Mesothelial cell of epicardium (in vitro differentiated cells): ENCODE measurements at regions not wholly inside any gene's neighbourhood (a gene's known extent, or its start where the extent isn't known, plus 50 kb on each side); places are given as distances from the start of the nearest gene placed in this dataset.

Experiments used
- DNase-seq, 2 experiments: peaks; one replicate each; pipeline ENCODE4 v3.0.0; 2021; ENCODE audit warnings: low spot score in 2 of 2; ENCODE audit not compliant: unreplicated experiment in 2 of 2
- H3K27ac Mint-ChIP-seq: 2 replicates; pipeline ENCODE4 v1.8.0; 2021; ENCODE audit warnings: mixed read lengths
- H3K27me3 Mint-ChIP-seq: 2 replicates; pipeline ENCODE4 v1.8.0; 2021; ENCODE audit warnings: low read depth, mixed read lengths
- H3K36me3 Mint-ChIP-seq: 2 replicates; pipeline ENCODE4 v1.8.0; 2021; ENCODE audit warnings: mixed read lengths
- H3K4me1 Mint-ChIP-seq: 2 replicates; pipeline ENCODE4 v1.8.0; 2021; ENCODE audit warnings: mixed read lengths
- H3K4me3 Mint-ChIP-seq: 2 replicates; pipeline ENCODE4 v1.8.0; 2021; ENCODE audit warnings: mild to moderate bottlenecking, moderate library complexity, mixed read lengths
- H3K9me3 Mint-ChIP-seq: 2 replicates; pipeline ENCODE4 v1.8.0; 2021; ENCODE audit warnings: mixed read lengths
- TF ChIP-seq, protein P1 (sequence below): fragments of 200-600 bp; sonication (generic); IDR thresholded peaks from one replicate; pipeline ENCODE4 v1.5.0; 2021; ENCODE audit warnings: antibody characterized with exemption; ENCODE audit not compliant: unreplicated experiment

DNA sequence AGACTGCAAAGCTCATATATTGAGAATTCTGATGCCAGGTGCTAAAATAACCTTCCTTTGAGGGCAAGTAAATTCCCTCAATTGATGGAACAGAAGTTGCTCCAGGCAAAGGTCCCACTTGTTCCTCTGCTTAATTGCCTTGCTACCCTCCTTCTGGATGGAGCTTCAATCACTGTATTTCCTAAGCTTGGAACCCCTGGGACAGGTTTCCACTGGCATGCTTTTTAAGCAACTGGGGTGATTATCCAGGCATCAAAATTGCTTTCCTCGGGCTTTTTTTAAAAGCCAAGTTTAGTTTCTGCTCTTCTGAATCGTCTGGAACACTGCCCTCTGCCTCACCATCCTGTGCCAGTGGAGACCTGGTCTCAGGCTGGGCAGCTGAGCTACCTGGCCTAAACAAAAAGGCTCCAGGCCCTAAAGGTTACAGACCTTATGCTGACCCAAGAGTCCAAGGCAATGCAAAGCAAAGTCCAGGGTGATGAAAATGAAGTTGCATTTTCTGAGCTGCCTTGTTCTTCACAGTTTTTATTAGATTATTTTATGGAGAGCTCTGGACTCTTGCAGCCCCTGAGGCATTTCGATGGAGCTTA lies 167.9 kb upstream of the CD180 start:
- peaks cover 4% of the 10 kb centered on the region for H3K9me3 Mint-ChIP-seq
- H3K27me3 Mint-ChIP-seq, result no peaks in the 10 kb centered on the region
- H3K36me3 Mint-ChIP-seq, result no peaks in the 10 kb centered on the region
- no peak for DNase-seq
- no peak overlapping the region for H3K27ac Mint-ChIP-seq
- no peak overlapping the region for H3K4me3 Mint-ChIP-seq
- TF ChIP-seq, protein P1, sequence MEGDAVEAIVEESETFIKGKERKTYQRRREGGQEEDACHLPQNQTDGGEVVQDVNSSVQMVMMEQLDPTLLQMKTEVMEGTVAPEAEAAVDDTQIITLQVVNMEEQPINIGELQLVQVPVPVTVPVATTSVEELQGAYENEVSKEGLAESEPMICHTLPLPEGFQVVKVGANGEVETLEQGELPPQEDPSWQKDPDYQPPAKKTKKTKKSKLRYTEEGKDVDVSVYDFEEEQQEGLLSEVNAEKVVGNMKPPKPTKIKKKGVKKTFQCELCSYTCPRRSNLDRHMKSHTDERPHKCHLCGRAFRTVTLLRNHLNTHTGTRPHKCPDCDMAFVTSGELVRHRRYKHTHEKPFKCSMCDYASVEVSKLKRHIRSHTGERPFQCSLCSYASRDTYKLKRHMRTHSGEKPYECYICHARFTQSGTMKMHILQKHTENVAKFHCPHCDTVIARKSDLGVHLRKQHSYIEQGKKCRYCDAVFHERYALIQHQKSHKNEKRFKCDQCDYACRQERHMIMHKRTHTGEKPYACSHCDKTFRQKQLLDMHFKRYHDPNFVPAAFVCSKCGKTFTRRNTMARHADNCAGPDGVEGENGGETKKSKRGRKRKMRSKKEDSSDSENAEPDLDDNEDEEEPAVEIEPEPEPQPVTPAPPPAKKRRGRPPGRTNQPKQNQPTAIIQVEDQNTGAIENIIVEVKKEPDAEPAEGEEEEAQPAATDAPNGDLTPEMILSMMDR, result no peak
- H3K4me1 Mint-ChIP-seq, result peaks cover 14% of the 10 kb centered on the region

DNA sequence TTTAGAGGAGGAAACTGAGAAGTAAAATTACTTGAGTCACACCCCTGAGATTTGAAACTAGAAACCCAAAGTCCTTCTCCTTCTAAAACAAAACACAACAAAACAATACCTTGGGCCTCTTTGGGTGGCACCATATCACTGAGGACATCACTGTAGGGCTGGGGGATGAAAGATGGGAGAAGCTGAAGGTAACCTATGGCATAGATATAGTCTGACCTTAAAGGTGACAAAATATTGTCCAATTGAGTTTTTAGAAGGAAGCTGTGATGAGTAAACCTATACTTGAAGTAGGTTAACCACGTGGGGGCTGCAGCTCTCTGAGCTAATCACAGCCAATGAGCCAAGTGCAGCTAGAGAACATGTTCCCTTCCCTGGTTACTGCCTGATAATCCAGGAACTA lies 167.4 kb upstream of the CD180 start:
- TF ChIP-seq, protein P1, result no peak
- no peak for DNase-seq

DNA sequence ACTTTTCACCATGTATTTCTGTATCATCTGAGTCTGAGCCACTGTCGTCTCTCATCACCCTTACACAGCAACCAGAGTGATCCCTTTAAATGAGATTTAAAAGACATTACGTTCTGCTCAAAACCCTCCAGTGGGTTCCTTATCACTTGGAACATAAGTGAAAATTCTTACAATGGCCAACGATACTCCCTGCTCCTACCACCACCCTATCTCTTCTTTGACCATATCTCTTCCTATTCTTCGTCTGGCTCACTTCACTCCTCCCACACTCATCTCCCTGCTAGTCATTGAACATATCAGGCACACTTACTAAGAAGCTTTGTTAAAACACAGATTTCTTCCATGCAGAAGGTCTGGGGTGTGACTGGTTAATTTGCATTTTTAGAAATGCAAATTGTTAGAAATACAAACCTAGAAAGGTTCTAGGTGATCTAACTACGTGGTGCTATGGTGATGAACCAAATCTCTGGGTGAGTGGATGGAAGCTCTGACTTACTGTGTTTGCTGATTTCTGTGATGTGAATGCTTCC lies 166.6 kb upstream of the CD180 start:
- H3K27me3 Mint-ChIP-seq, result no peaks in the 10 kb centered on the region
- H3K36me3 Mint-ChIP-seq, result no peaks in the 10 kb centered on the region
- no peak overlapping the region for H3K4me3 Mint-ChIP-seq
- DNase-seq, result no peak
- H3K27ac Mint-ChIP-seq, result no peak overlapping the region
- H3K4me1 Mint-ChIP-seq, result peaks cover 14% of the 10 kb centered on the region
- H3K9me3 Mint-ChIP-seq, result peaks cover 4% of the 10 kb centered on the region
- TF ChIP-seq, protein P1, result no peak

More for the DNA sequence above, 167.4 kb upstream of the CD180 start:
- Mint-ChIP-seq H3K4me3 (no peak overlapping the region), H3K27me3 (no peaks in the 10 kb centered on the region), H3K27ac (no peak overlapping the region), H3K9me3 (peaks cover 6% of the 10 kb centered on the region), H3K36me3 (no peaks in the 10 kb centered on the region), H3K4me1 (peaks cover 14% of the 10 kb centered on the region)

DNA sequence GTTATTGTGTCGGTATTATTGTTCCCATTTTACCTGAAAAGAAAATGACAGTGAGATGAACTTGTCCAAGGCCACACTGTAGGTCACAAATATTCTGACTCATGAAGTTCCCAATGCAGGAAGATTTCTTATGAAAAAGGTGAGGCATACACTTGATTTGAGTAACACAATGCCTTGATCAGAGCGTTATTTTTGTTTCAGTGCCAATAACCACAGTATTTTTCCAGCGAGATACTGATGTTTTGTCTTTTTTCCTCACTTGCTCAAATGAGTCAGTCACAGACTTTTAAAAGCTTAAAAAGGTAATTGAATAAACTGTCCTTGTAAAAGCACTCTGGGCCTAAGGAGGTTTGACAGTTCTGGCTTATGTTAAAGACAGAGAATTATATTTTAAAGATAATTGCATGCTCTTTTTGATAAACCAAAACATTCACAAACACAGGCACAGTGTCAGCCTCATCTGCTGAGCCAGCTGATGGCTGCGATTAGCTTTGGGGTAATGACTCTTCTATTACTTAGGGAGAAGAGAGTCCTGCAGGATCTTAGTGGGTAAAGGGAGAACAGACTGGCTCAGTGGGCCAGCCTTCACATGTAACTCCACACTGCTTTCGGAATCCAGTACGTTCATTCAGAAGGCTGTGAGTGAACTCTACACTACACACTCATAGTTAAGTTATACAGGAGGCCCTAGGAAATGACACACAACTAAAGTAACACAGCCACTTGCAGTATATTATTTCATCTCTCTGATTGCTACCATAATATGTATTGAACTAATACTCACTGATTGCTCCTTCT lies 165.5 kb upstream of the CD180 start:
- TF ChIP-seq, protein P1, result no peak
- Mint-ChIP-seq H3K4me1 (peaks cover 14% of the 10 kb centered on the region), H3K9me3 (peaks cover 4% of the 10 kb centered on the region), H3K36me3 (no peaks in the 10 kb centered on the region), H3K27me3 (no peaks in the 10 kb centered on the region), H3K27ac (no peak overlapping the region), H3K4me3 (no peak overlapping the region)
- DNase-seq, result no peak

DNA sequence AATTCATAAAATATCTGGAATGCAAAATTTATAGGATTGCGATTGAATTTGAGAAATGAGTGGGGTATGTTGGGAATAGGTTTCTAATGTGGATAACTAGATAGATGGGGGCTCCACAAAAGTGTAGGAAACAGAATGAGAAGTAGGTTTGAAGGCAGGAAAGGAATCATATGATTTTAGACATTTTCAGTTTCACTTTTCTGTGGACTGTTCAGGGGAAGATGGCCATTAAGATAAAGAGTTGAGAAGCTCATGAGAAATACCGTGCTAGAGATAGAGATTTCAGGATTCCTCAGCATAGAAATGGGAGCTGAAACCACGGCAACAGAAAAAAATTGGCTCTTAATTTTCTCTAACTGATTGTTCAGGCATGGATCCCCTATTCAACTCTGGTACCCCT lies 163.4 kb upstream of the CD180 start:
- Mint-ChIP-seq H3K4me1 (peaks cover 17% of the 10 kb centered on the region), H3K4me3 (no peak overlapping the region), H3K36me3 (no peaks in the 10 kb centered on the region), H3K27ac (no peak overlapping the region), H3K27me3 (no peaks in the 10 kb centered on the region), H3K9me3 (peaks cover 4% of the 10 kb centered on the region)
- DNase-seq, result no peak
- TF ChIP-seq, protein P1, result no peak
